Muscle layer of colon (tissue), 2 donors: ENCODE measurements at regions not wholly inside any gene's neighbourhood (a gene's known extent, or its start where the extent isn't known, plus 50 kb on each side); places are given as distances from the start of the nearest gene placed in this dataset.

Source experiments
- H3K27ac ChIP-seq: one replicate; pipeline ENCODE4 v1.7.0; 2013; ENCODE audit warnings: low read depth, mild to moderate bottlenecking, low read length, moderate library complexity
- H3K27me3 ChIP-seq, 2 donors: one replicate each; pipeline ENCODE4 v1.7.0; 2013; ENCODE audit warnings: low read length in 2 of 2, mild to moderate bottlenecking in 2 of 2; ENCODE audit not compliant: insufficient read depth in 2 of 2, control insufficient read depth in 1 of 2
- H3K36me3 ChIP-seq: one replicate; pipeline ENCODE4 v1.7.0; 2013; ENCODE audit warnings: mild to moderate bottlenecking, low read length; ENCODE audit not compliant: insufficient read depth
- H3K4me1 ChIP-seq: one replicate; pipeline ENCODE4 v1.7.0; 2013; ENCODE audit warnings: mild to moderate bottlenecking, low read length; ENCODE audit not compliant: insufficient read depth
- H3K4me3 ChIP-seq, 2 donors: one replicate each; pipeline ENCODE4 v1.7.0; 2013; ENCODE audit warnings: low read length in 2 of 2, low read depth in 1 of 2, mild to moderate bottlenecking in 1 of 2, moderate library complexity in 1 of 2
- H3K9ac ChIP-seq: one replicate; pipeline ENCODE4 v1.7.0; 2013; ENCODE audit warnings: low read length
- H3K9me3 ChIP-seq: one replicate; pipeline ENCODE4 v1.7.0; 2013; ENCODE audit warnings: mild to moderate bottlenecking, low read length
- donor health status: abdominal sarcoma.
- donor health status: Adenocarcinoma of cecum.

DNA sequence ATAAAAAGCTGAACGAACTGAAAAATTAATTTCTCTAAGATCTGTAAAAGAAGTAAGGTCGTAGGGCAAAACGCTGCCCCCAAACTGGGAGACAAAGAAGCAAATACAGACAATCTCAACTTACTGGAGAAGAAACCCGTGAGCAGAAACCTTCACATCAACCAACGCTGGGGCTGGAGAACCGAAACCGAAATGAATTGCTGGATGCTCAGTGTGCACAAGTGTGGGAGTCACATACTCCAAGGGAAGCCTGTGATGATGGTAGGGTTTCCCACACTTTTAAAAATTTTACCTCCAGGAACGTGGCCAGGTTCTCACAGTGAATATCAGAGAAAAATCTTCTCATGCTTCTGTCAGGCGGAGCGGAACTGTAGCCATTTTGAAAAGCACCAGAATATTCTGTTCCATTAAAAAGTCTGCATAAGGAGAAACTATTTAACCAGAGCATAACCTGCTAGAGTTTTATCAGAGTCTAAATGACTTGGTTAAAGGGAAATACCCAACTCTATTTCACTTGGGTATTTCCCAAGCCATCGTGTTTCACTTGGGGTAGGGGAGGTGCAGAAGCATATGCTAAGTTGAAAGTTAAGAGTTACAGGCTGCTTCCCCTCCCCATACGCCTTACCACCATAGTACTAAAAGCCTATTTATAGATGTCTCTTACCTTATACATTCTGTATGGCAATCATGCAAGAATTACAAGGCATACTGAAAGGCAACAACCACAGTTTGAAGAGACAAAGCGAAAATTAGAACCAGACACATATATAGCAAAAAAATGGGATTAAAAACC is 110.5 kb upstream of the SLITRK1 start:
- H3K4me1 ChIP-seq: no peaks in the 10 kb centered on the region
- H3K9me3 ChIP-seq: no peaks in the 10 kb centered on the region
- H3K27ac ChIP-seq: no peak overlapping the region
- H3K9ac ChIP-seq: no peak overlapping the region
- H3K4me3 ChIP-seq: no peak overlapping the region
- no peaks in the 10 kb centered on the region for H3K27me3 ChIP-seq
- H3K36me3 ChIP-seq: no peaks in the 10 kb centered on the region

DNA sequence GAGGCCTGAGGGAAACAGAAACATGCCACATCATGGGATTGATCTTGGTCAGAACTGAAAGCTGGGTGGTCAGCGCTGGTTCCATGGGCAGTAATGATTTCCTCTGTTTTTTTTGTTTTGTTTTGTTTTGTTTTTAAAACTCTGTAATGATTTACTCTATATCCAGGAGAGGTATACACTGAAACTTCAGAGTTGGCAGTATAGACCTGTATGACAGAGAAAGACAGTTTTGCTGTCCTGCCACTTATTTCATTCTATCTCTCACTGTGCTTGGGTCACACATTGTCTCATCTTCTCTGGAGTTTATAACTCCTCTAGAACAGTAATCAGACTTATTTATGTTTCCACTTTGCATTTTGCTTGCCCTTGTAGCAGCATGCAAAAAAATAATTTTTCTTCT is 105.1 kb upstream of the SLITRK1 start:
- Histone ChIP-seq H3K4me3 (no peak overlapping the region), H3K9me3 (no peaks in the 10 kb centered on the region), H3K27ac (no peak overlapping the region), H3K27me3 (no peaks in the 10 kb centered on the region), H3K36me3 (no peaks in the 10 kb centered on the region), H3K9ac (no peak overlapping the region), H3K4me1 (no peaks in the 10 kb centered on the region)

DNA sequence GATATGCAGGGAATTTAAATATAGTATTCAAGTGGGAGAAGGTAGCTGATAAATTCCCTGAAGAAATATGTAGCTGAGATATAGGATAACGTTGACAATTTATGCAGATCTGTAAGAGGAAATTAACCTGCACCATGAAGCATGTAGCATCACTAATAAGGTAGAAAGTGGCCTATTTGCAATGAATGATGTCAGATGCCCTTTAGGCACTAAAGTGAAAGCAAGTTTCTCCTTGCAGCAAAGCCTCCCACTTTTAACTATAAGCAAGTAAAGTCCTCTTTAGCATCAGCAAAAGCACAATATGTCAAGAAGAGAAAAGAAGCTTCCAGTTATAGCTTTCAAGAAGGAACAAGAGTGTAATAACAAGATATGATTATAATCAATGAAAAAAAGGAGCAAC is 102.5 kb upstream of the SLITRK1 start:
- no peaks in the 10 kb centered on the region for H3K27me3 ChIP-seq
- H3K4me1 ChIP-seq: no peaks in the 10 kb centered on the region
- H3K4me3 ChIP-seq: no peak overlapping the region
- no peak overlapping the region for H3K9ac ChIP-seq
- no peaks in the 10 kb centered on the region for H3K36me3 ChIP-seq
- H3K9me3 ChIP-seq: no peaks in the 10 kb centered on the region
- no peak overlapping the region for H3K27ac ChIP-seq

DNA sequence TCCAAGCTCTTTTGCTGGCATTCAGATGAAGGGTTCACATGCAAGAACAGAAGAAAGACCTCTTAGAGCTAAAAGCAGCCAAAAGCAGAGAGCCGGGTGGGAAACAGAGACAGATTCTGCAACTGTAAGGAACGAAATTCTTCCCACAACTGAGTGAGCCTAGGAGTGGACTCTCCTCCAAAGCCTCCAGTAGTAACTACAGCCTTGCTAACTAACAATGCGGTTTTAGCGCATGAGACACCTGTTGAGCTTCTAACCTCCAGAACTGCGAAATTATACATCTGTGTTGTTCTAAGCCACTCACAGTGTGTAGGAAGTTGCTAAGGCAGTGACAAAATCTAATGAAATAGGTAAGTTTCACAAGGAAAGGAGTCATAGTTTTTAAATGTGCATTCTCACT is 98.1 kb upstream of the SLITRK1 start:
- no peaks in the 10 kb centered on the region for H3K9me3 ChIP-seq

DNA sequence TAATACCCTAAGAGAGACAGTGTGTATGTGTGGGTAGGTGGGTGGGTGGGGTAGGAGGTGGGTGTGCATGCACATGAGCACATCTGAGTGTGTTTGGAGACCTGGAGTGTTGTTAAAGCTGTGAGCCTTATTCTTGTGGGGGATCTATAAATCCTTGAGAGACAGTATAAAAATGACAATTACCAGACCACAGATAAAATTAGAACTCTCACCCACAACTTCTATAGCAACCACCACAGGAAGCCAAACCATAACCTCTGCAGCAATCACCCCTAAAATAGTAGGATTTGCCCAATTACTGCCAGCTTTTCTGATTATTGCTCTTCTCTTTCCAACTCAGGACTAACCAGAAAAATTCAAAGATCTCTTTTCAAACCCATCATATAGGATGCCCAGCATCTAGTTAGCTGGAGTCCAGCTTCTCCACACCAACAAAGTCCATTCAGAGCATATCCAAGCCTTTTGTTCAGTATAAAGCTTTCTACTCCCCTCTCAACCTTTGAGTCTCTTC is 93.4 kb upstream of the SLITRK1 start:
- H3K9me3 ChIP-seq: no peaks in the 10 kb centered on the region
- H3K9ac ChIP-seq: no peak overlapping the region
- no peaks in the 10 kb centered on the region for H3K36me3 ChIP-seq
- H3K27ac ChIP-seq: no peak overlapping the region
- no peak overlapping the region for H3K4me3 ChIP-seq
- peaks cover 4% of the 10 kb centered on the region for H3K4me1 ChIP-seq
- H3K27me3 ChIP-seq: no peaks in the 10 kb centered on the region

More for the DNA sequence above, 98.1 kb upstream of the SLITRK1 start:
- Histone ChIP-seq H3K27ac (no peak overlapping the region), H3K36me3 (no peaks in the 10 kb centered on the region), H3K4me1 (peaks cover 4% of the 10 kb centered on the region), H3K27me3 (no peaks in the 10 kb centered on the region), H3K9ac (no peak overlapping the region), H3K4me3 (no peak overlapping the region)

DNA sequence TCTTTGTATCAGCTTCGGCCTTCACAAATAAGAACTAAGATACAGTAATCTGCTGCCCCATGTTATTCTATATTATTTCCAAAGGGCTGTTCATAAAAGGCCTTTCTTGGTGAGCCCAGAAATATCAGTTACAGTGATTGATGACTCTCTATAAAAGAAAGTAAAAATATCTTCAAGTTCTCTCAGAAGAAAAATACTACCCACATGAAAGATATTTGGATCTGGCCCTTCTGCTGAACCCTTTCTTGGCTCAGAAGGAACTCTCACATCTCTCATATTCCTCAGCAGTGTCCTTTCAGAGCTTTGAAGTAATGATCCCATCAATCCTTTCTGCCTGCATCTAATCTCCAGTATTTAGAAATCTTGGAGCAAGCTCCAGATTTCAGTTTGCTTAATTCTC is 76.3 kb upstream of the SLITRK1 start:
- Histone ChIP-seq H3K9me3 (no peaks in the 10 kb centered on the region), H3K9ac (no peak overlapping the region), H3K27me3 (no peaks in the 10 kb centered on the region), H3K4me3 (no peak overlapping the region), H3K27ac (no peak overlapping the region), H3K36me3 (no peaks in the 10 kb centered on the region), H3K4me1 (no peaks in the 10 kb centered on the region)

DNA sequence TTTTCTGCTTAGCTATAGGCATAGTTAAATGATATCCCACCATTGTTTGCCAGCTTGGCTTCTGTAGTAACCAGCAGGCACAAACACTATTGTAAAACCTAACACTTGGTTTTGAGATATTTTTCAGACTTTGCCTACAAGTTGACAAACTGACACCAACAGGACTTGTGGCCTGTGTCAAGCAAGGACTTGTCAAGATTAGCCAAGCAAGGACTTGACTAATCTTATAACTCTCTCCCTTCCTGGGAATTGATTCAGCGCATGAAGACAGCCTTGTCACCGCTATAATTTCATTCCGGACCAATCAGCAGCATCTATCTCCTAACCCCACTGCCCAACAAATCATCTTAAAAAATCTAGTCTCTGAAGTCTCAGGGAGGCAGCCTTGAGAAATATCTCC is 72.7 kb upstream of the SLITRK1 start:
- H3K9ac ChIP-seq: no peak overlapping the region
- no peaks in the 10 kb centered on the region for H3K9me3 ChIP-seq
- no peaks in the 10 kb centered on the region for H3K36me3 ChIP-seq
- no peaks in the 10 kb centered on the region for H3K27me3 ChIP-seq
- no peak overlapping the region for H3K27ac ChIP-seq
- H3K4me3 ChIP-seq: no peak overlapping the region
- H3K4me1 ChIP-seq: no peaks in the 10 kb centered on the region

DNA sequence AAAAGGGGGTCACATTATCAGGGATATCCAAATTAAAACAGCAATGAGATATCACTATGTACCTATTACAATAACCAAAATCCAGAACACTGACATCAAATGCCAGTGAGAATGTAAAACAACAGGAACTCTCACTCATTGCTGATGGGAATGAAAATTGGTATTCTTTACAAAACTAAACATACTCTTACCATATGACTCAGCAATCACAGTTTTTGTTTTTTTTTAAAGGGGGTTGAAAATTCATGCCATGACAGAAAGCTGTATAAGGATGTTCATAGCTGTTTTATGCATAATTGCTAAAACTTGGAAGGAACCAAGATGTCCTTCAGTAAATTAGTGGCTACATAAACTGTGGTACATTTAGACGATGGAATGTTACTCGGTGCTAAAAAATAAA is 71.6 kb upstream of the SLITRK1 start:
- no peaks in the 10 kb centered on the region for H3K36me3 ChIP-seq
- H3K4me3 ChIP-seq: no peak overlapping the region
- H3K27ac ChIP-seq: no peak overlapping the region
- H3K9ac ChIP-seq: no peak overlapping the region
- H3K4me1 ChIP-seq: no peaks in the 10 kb centered on the region
- H3K9me3 ChIP-seq: no peaks in the 10 kb centered on the region
- H3K27me3 ChIP-seq: no peaks in the 10 kb centered on the region

DNA sequence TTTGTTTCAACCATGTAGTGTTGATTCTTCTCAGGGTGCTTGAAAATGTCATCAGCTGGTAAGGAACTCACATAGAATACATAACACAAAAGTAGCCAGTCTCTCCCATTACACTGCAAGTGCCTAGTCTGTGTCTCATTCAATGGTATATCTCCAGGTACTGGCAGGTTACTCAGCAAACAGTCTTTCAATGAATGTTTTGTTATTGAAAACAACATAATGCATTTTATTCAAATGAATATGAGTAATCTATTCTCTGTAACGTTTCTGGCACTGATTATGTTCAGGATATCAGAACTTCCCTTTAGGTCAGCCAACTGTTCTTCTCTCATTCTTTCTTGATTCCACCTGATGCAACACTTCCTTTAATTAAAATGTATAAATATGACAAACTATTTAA is 68.0 kb upstream of the SLITRK1 start:
- H3K9me3 ChIP-seq: no peaks in the 10 kb centered on the region
- H3K36me3 ChIP-seq: no peaks in the 10 kb centered on the region
- H3K27ac ChIP-seq: no peak overlapping the region
- H3K4me3 ChIP-seq: no peak overlapping the region
- H3K9ac ChIP-seq: no peak overlapping the region
- no peaks in the 10 kb centered on the region for H3K4me1 ChIP-seq
- H3K27me3 ChIP-seq: no peaks in the 10 kb centered on the region

DNA sequence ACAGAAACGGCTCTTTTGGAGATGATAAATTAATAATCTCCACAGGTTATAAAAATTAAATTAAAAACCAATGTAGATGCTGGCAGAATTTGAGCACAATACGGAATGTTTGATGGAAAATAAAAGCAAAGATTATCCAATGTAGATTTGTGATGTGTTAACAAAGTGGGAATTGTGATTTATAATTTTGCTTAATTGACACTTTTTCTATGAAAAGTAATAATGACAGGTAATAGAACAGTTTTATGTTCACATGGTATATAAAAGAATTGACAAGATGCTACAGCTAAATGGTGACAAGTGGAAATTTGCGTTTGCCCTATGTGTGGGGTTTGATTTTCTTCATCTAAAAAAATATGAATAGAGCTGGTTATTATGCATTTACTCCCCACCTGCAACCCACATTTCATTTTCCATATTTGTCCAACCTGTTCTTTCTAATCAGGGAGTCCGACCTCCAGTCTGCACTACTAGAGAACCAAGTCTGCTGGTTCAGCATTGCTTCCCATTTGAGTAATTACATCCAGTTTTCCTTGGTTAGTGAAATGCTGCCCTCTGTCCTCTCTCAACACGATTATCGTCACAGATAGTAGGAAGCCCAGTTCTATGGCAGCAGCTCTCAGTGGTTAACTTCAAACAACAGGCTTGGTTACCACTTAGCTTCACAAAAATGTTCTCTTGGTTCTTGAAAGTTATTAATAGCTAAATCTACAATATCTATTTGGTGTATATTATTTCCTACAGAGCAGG is 61.4 kb upstream of the SLITRK1 start:
- Histone ChIP-seq H3K9ac (no peak overlapping the region), H3K4me1 (no peaks in the 10 kb centered on the region), H3K4me3 (no peak overlapping the region)

DNA sequence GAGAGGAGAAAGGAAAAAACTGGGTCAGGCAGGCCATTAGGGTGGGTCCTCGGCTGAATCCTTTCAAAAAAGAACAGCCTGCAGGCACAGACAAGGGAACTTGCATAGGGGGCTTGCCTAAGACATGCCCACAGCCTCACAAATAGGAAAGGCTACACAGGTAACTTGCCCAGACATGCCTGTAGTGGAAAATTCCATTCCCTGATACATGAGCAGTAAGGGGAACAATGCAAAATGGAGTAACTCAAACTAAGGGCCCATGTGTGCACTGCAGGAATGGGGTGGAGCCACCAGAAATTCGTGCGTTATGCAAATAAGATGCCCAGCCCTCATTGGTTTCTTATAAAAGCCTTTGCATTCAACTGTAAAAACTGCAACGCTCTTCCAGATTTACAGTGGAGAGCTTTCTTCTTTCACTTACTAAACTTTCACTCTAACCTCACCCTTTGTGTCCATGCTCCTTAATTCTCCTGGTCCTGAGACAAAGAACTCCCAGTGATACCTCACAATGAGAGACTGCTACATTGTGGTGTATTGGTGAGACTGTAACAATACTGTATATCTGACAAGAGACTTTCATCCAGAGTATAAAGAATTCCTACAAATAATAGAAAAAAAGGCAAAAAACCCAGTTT is 59.5 kb upstream of the SLITRK1 start:
- no peaks in the 10 kb centered on the region for H3K9me3 ChIP-seq
- no peaks in the 10 kb centered on the region for H3K4me1 ChIP-seq
- no peak overlapping the region for H3K27ac ChIP-seq
- H3K4me3 ChIP-seq: no peak overlapping the region
- no peaks in the 10 kb centered on the region for H3K36me3 ChIP-seq
- no peaks in the 10 kb centered on the region for H3K27me3 ChIP-seq
- H3K9ac ChIP-seq: no peak overlapping the region

More for the DNA sequence above, 61.4 kb upstream of the SLITRK1 start:
- Histone ChIP-seq H3K27ac (no peak overlapping the region), H3K9me3 (no peaks in the 10 kb centered on the region), H3K27me3 (no peaks in the 10 kb centered on the region), H3K36me3 (no peaks in the 10 kb centered on the region)
